ENCODE measurements at regions not wholly inside any gene's neighbourhood (a gene's known extent, or its start where the extent isn't known, plus 50 kb on each side); places are given as distances from the start of the nearest gene placed in this dataset.

GRCh38 chr1:59241909-59242308 lies 55.0 kb upstream of the FGGY start:
- no peak for TF ChIP-seq CTCF (IDR thresholded peaks at IDR 0.05; ENCODE audit: insufficient read depth, low read length, poor library complexity, severe bottlenecking)
- H3K27me3 ChIP-seq (ENCODE audit: control insufficient read depth, insufficient read depth, low read length): no peaks in the 10 kb centered on the region
- H3K36me3 ChIP-seq (ENCODE audit: control insufficient read depth, insufficient read depth, low read length): no peaks in the 10 kb centered on the region
- no peak for DNase-seq (ENCODE audit: low read depth)
- H3K4me3 ChIP-seq (ENCODE audit: low read depth, low read length): no peak overlapping the region

DNA sequence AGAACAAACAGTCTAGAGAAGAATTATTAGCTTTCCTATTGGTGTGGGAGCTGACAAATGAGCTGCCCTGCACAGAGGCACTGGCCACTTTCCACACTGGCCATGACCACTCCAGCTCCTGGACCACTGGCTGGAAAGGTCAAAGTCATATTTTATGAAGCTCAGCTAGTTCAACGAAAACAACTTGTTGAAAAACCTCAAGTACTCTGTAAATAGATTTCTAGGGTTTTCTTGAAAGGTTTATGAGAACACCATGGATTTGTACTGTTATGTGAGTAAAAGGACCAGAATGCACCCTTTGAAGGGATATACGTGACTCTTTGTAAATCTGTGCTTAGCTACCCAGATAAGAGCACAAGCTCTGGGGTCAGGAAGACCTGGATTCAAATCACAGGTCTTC lies 54.5 kb upstream of the FGGY start:
- Histone ChIP-seq H3K4me3 (ENCODE audit: low read depth, low read length) (no peak overlapping the region), H3K27me3 (ENCODE audit: control insufficient read depth, insufficient read depth, low read length) (no peaks in the 10 kb centered on the region), H3K36me3 (ENCODE audit: control insufficient read depth, insufficient read depth, low read length) (no peaks in the 10 kb centered on the region)
- TF ChIP-seq CTCF (IDR thresholded peaks at IDR 0.05; ENCODE audit: insufficient read depth, low read length, poor library complexity, severe bottlenecking): no peak
- no peak for DNase-seq (ENCODE audit: low read depth)

- H3K27me3 ChIP-seq (ENCODE audit: control insufficient read depth, insufficient read depth, low read length): no peaks in the 10 kb centered on the region
- no peak for TF ChIP-seq CTCF (IDR thresholded peaks at IDR 0.05; ENCODE audit: insufficient read depth, low read length, poor library complexity, severe bottlenecking)
- no peak overlapping the region for H3K4me3 ChIP-seq (ENCODE audit: low read depth, low read length)
These were observed 53.3 kb upstream of the FGGY start for GRCh38 chr1:59243550-59243949.

GRCh38 chr1:59243978-59244377 lies 52.9 kb upstream of the FGGY start:
- H3K36me3 ChIP-seq (ENCODE audit: control insufficient read depth, insufficient read depth, low read length): no peaks in the 10 kb centered on the region

More at GRCh38 chr1:59243550-59243949, 53.3 kb upstream of the FGGY start:
- no peak for DNase-seq (ENCODE audit: low read depth)
- H3K36me3 ChIP-seq (ENCODE audit: control insufficient read depth, insufficient read depth, low read length): no peaks in the 10 kb centered on the region

GRCh38 chr1:59244891-59245290 lies 52.0 kb upstream of the FGGY start:
- Histone ChIP-seq H3K27me3 (ENCODE audit: control insufficient read depth, insufficient read depth, low read length) (no peaks in the 10 kb centered on the region), H3K36me3 (ENCODE audit: control insufficient read depth, insufficient read depth, low read length) (no peaks in the 10 kb centered on the region), H3K4me3 (ENCODE audit: low read depth, low read length) (no peak overlapping the region)
- TF ChIP-seq CTCF (IDR thresholded peaks at IDR 0.05; ENCODE audit: insufficient read depth, low read length, poor library complexity, severe bottlenecking): no peak
- no peak for DNase-seq (ENCODE audit: low read depth)

More at GRCh38 chr1:59243978-59244377, 52.9 kb upstream of the FGGY start:
- no peaks in the 10 kb centered on the region for H3K27me3 ChIP-seq (ENCODE audit: control insufficient read depth, insufficient read depth, low read length)
- no peak for DNase-seq (ENCODE audit: low read depth)
- H3K4me3 ChIP-seq (ENCODE audit: low read depth, low read length): no peak overlapping the region
- no peak for TF ChIP-seq CTCF (IDR thresholded peaks at IDR 0.05; ENCODE audit: insufficient read depth, low read length, poor library complexity, severe bottlenecking)

Data from kidney epithelial cell (primary cell).